Right lobe of liver (tissue), 6 donors: ENCODE measurements at regions not wholly inside any gene's neighbourhood (a gene's known extent, or its start where the extent isn't known, plus 50 kb on each side); places are given as distances from the start of the nearest gene placed in this dataset.
A peak's percentile ranks its signal among the peaks of the same experiment; 100 is the strongest.

ENCODE experiments used
- ATAC-seq, 4 donors: fragments of 200-7000 bp; cut with Tn5 transposase; one replicate each; pipeline ENCODE4 v1.9.1; 2020; ENCODE audit warnings: mild to moderate bottlenecking in 4 of 4, moderate library complexity in 4 of 4
- DNase-seq, 3 donors: peaks; one replicate each; pipeline ENCODE4 v3.0.0-alpha.2; 2020
- H3K27ac ChIP-seq, 3 donors: fragments of 200-600 bp; one replicate each; pipeline ENCODE4 v1.8.0; 2022
- H3K27me3 ChIP-seq, 2 donors: fragments of 200-600 bp; one replicate each; pipeline ENCODE4 v1.8.0; 2022
- H3K36me3 ChIP-seq, 4 donors: fragments of 200-600 bp; sonication (generic) in 1 of 4; one replicate each; pipeline versions ENCODE4 v1.5.1 to v1.8.0; 2017 to 2022; ENCODE audit warnings: control low read depth in 1 of 4
- H3K4me1 ChIP-seq, 4 donors: fragments of 200-600 bp; sonication (generic) in 1 of 4; one replicate each; pipeline versions ENCODE4 v1.5.1 to v1.8.0; 2017 to 2022; ENCODE audit warnings: control low read depth in 1 of 4
- H3K4me3 ChIP-seq, 3 donors: fragments of 200-600 bp; one replicate each; pipeline ENCODE4 v1.8.0; 2022
- H3K9me3 ChIP-seq, 4 donors: fragments of 200-600 bp; sonication (generic) in 1 of 4; one replicate each; pipeline versions ENCODE4 v1.5.1 to v1.8.0; 2017 to 2022; ENCODE audit warnings: control low read depth in 1 of 4
- POLR2A ChIP-seq: fragments of 450-650 bp; IDR thresholded peaks from one replicate; pipeline ENCODE4 v1.6.1; 2017; ENCODE audit warnings: antibody characterized with exemption, mild to moderate bottlenecking
- WGBS: methylation state at CpG from one replicate; pipeline ENCODE4 v1.1.6; 2018; ENCODE audit warnings: low coverage, low lambda C conversion rate; ENCODE audit not compliant: insufficient coverage; ENCODE audit errors: missing lambda C conversion rate; 5-methylcytosine and 5-hydroxymethylcytosine counted together
- intact Hi-C, 2 donors: fragments of 100-400 bp; cut with DNase I; formaldehyde crosslinking; loops; one replicate each; pipeline versions ENCODE4 v1.11.2 to v1.14.1; 2022
- TF ChIP-seq, protein P1 (sequence below), 4 donors: fragments of 200-600 bp in 3 of 4; fragments of 450-650 bp in 1 of 4; IDR thresholded peaks; one replicate each; pipeline versions ENCODE4 v1.5.1 to v1.8.0; 2016 to 2022; ENCODE audit warnings: antibody characterized with exemption in 4 of 4, mild to moderate bottlenecking in 2 of 4
- donor health status: DM: no; HTN: yes; CAD: no.
- donor health status: DM: no; HTN: no; CAD: no.
- donor health status: DM: no; HTN: no; CAD: no.
- donor health status: DM: no; HTN: yes; CAD: no.
- donor health status: DM: no; HTN: yes; CAD: no.

DNA sequence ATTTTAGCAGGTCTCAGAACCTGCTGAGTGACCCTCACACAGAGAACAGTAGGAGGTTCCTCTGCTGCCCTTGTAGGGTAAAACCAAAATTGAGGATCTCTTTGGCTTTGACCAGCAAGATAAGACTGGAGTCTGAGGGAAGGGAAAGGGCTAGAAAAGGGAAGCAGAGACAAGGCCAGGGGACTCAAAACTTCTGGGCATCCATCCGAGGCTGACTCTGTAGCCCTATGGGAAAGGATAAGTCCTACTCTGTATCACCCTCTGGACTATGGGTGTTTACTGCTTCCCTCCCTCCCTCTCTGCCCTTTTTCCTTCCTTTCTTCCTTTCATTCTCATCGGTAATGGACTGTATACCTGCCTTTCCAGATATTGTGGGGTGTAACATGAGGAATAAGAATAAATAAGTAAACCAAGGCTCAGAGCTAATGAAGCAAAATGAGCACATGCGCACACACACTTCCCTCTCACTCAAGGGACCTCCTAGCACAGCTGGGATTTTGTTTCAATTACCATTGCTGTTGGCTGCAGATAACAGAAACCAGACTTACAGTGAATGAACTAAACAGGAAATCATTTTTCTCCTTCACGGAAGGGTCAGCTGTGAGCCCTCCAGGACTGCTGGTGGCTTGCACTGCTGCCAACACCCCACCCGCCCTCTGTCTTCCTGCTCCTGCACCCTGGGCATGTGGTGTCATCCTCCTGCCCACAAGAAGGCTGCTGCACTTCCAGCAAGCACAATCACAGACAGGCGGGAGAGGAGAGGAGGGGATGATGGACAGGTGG, 404.4 kb upstream of the CCDC196 start:
- WGBS = 42% methylated on average over 4 of the region's 6 CpGs
- ATAC-seq (peak; percentile 48 to 60 (median 58)), DNase-seq (no peak)
- Histone ChIP-seq H3K4me3 (no peak overlapping the region), H3K36me3 (no peaks in the 10 kb centered on the region), H3K9me3 (no peaks in the 10 kb centered on the region), H3K27ac (no peak overlapping the region), H3K4me1 (no peaks in the 10 kb centered on the region), H3K27me3 (no peaks in the 10 kb centered on the region)
- intact Hi-C loops = no loop called here
- TF ChIP-seq POLR2A = no peak
- TF ChIP-seq, protein P1, sequence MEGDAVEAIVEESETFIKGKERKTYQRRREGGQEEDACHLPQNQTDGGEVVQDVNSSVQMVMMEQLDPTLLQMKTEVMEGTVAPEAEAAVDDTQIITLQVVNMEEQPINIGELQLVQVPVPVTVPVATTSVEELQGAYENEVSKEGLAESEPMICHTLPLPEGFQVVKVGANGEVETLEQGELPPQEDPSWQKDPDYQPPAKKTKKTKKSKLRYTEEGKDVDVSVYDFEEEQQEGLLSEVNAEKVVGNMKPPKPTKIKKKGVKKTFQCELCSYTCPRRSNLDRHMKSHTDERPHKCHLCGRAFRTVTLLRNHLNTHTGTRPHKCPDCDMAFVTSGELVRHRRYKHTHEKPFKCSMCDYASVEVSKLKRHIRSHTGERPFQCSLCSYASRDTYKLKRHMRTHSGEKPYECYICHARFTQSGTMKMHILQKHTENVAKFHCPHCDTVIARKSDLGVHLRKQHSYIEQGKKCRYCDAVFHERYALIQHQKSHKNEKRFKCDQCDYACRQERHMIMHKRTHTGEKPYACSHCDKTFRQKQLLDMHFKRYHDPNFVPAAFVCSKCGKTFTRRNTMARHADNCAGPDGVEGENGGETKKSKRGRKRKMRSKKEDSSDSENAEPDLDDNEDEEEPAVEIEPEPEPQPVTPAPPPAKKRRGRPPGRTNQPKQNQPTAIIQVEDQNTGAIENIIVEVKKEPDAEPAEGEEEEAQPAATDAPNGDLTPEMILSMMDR (IDR thresholded peaks at IDR 0.05) = no peak

DNA sequence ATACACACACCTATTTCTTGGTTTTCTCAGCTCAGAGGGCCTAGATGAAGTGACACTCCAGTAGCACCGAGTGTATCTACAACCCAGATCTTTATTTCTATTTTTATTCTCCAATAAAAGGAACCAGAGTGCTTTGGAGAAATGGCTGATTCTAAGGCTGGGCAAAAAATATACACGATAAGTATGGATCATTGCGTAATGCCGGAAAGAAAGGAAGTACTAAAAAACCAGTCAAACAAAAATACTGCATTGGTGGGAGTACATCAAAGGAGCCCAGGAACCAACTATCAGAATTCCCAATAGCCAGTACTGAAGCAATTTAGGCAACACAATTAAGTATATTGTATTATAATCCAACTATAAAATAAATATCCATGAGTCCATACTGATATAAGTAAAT, 400.9 kb upstream of the CCDC196 start:
- no peak for TF ChIP-seq POLR2A
- TF ChIP-seq, protein P1 (IDR thresholded peaks at IDR 0.05) = no peak
- 47% methylated on average over 4 of the region's 4 CpGs for WGBS
- Histone ChIP-seq H3K9me3 (no peaks in the 10 kb centered on the region), H3K27me3 (no peaks in the 10 kb centered on the region), H3K36me3 (no peaks in the 10 kb centered on the region), H3K4me1 (no peaks in the 10 kb centered on the region), H3K27ac (no peak overlapping the region), H3K4me3 (no peak overlapping the region)
- ATAC-seq (no peak), DNase-seq (no peak)
- intact Hi-C loops = no loop called here

DNA sequence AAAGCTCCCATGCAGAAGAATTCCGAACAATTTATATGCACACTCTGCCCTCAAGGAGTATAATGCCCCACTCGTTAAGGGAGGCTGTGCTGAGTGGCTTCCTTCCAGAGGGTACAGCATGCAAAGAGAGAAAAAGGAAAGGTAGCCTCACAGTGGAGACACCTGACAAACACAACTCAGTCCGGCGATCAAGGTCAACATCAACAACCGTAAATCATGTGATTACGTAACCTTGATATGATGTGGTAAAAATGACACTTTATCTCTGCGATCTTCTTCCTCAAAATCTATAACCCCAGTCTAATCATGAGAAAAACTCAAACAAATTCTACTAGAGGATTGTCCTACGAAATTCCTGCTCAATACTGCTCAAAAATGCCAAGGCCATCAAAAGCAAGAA, 400.5 kb upstream of the CCDC196 start:
- ATAC-seq = no peak
- TF ChIP-seq, protein P1 (IDR thresholded peaks at IDR 0.05) = no peak
- TF ChIP-seq POLR2A = no peak
- WGBS = 42% methylated on average over 7 of the region's 8 CpGs
- DNase-seq = no peak
- intact Hi-C loops = no loop called here
- Histone ChIP-seq H3K4me3 (no peak overlapping the region), H3K27ac (no peak overlapping the region), H3K27me3 (no peaks in the 10 kb centered on the region), H3K36me3 (no peaks in the 10 kb centered on the region), H3K4me1 (no peaks in the 10 kb centered on the region), H3K9me3 (no peaks in the 10 kb centered on the region)

DNA sequence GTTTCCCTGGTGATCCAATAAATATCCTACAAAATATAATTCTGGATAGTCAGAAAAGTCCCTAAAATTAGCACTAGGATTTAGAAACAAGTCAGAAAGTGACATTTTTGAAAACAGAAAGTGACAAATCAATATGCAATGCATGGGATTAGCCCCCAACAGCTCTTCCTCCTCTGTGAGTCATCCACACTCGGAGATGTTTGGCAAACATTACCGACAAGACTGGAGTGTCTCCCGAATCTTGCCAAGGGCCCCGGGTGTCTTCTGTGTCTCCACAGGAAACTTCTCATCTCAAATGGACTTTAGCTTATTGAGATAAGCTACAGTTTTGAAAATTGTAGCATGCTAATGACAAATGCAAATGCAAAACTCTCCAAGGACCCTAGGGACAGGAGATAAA, 398.9 kb upstream of the CCDC196 start:
- Histone ChIP-seq H3K4me3 (no peak overlapping the region), H3K9me3 (no peaks in the 10 kb centered on the region), H3K27ac (no peak overlapping the region), H3K27me3 (no peaks in the 10 kb centered on the region), H3K4me1 (no peaks in the 10 kb centered on the region), H3K36me3 (no peaks in the 10 kb centered on the region)
- WGBS = 31% methylated on average over 4 of the region's 4 CpGs
- no peak for DNase-seq
- intact Hi-C loops = no loop called here
- no peak for ATAC-seq
- TF ChIP-seq POLR2A = no peak
- TF ChIP-seq, protein P1 (IDR thresholded peaks at IDR 0.05) = no peak
